ENCODE measurements at regions not wholly inside any gene's neighbourhood (a gene's known extent, or its start where the extent isn't known, plus 50 kb on each side); places are given as distances from the start of the nearest gene placed in this dataset.

DNA sequence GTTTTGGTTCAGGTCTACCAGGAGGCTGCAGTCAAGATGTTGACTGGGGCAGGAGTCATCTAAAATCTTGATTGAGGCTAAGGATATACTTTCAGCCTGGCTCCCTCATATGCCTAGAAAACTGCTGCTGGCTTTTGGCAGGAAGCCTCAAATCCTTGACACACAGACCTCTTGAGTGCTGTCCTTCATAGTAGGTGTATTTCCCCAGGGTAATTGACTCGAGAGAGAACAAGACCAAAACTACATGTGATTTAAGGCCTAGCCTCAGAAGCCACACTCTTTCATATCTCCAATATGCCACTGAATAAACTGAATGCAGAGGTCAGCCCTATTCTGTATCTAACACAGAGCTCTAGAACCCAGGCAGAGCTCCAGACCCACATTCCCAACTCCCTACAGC lies 402.3 kb upstream of the ADAMTS16 start:
- TF ChIP-seq SP1 (IDR thresholded peaks at IDR 0.05) (no peak), FOXM1 (IDR thresholded peaks at IDR 0.05; ENCODE audit: borderline replicate concordance) (no peak), NFRKB (IDR thresholded peaks at IDR 0.05) (no peak), FOXA1 (IDR thresholded peaks at IDR 0.05) (no peak), LEF1 (IDR thresholded peaks at IDR 0.05; ENCODE audit: borderline replicate concordance) (no peak), TARDBP (IDR thresholded peaks at IDR 0.05) (no peak), ZNF384 (IDR thresholded peaks at IDR 0.05) (no peak)
- TF ChIP-seq, protein P1, sequence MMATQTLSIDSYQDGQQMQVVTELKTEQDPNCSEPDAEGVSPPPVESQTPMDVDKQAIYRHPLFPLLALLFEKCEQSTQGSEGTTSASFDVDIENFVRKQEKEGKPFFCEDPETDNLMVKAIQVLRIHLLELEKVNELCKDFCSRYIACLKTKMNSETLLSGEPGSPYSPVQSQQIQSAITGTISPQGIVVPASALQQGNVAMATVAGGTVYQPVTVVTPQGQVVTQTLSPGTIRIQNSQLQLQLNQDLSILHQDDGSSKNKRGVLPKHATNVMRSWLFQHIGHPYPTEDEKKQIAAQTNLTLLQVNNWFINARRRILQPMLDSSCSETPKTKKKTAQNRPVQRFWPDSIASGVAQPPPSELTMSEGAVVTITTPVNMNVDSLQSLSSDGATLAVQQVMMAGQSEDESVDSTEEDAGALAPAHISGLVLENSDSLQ (IDR thresholded peaks at IDR 0.05), result no peak
- POLR2A ChIA-PET, result no interaction called here
- CTCF ChIA-PET, result no interaction called here
- DNase-seq (ENCODE audit: extremely low spot score), result no peak

DNA sequence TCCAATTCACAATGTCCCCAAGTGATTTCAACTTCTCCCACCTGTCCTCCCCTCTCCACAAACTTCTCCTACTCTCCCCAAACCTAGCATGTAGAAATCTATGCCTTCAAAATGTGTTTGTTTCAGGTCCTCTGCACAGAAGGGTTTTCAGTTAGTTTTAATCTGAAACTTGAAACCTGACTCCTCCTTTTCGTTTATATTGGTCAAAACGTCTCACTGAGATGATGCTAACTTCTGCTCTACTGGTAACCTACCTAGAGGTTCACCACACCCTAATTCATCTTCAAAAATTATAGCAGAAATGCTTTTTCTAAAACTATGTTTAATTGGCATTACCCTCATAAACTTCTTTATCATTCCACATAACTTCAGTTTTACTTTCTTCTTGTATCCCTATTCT lies 401.8 kb upstream of the ADAMTS16 start:
- TF ChIP-seq FOXA1 (IDR thresholded peaks at IDR 0.05) (no peak), SUZ12 (IDR thresholded peaks at IDR 0.05) (no peak), CTBP1 (IDR thresholded peaks at IDR 0.05; ENCODE audit: borderline replicate concordance) (no peak), LEF1 (IDR thresholded peaks at IDR 0.05; ENCODE audit: borderline replicate concordance) (no peak), ZNF384 (IDR thresholded peaks at IDR 0.05) (no peak), NFRKB (IDR thresholded peaks at IDR 0.05) (no peak), ELF4 (IDR thresholded peaks at IDR 0.05) (no peak), HDGF (IDR thresholded peaks at IDR 0.05; ENCODE audit: borderline replicate concordance) (no peak), ARNT (IDR thresholded peaks at IDR 0.05) (no peak)
- TF ChIP-seq, protein P1 (IDR thresholded peaks at IDR 0.05), result no peak
- ChIA-PET CTCF (no interaction called here), POLR2A (no interaction called here)
- DNase-seq (ENCODE audit: extremely low spot score), result no peak

DNA sequence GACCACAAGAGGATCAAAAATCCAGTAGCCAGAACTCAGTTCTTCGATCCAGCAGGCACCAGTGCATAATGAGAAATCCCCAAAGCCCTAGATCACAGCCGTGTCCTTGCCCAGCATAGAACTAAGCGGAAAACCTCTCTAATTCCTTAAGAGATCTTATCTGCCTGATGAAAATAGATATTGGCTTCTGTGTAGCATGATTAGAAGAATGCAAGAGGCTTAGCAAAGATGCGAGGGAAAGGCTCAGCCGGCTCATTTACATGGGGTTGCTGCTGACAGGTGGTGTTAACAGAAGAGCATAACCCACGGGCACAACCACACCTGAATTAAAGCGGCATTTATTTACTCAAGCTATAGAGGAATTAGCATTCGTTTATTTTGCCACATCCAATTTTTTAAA lies 400.0 kb upstream of the ADAMTS16 start:
- TF ChIP-seq FOXA1 (IDR thresholded peaks at IDR 0.05), result no peak
- no peak for TF ChIP-seq FOXM1 (IDR thresholded peaks at IDR 0.05; ENCODE audit: borderline replicate concordance)
- no peak for TF ChIP-seq HDGF (IDR thresholded peaks at IDR 0.05; ENCODE audit: borderline replicate concordance)
- CTCF ChIA-PET, result no interaction called here
- DNase-seq (ENCODE audit: extremely low spot score), result no peak
- POLR2A ChIA-PET, result no interaction called here

GRCh38 chr5:4758550-4758949 lies 381.6 kb upstream of the ADAMTS16 start:
- POLR2A ChIA-PET, result no interaction called here
- TF ChIP-seq ELF4 (IDR thresholded peaks at IDR 0.05), result no peak
- TF ChIP-seq L3MBTL2 (conservative IDR thresholded peaks at IDR 0.05), result no peak
- no peak for TF ChIP-seq SUZ12 (IDR thresholded peaks at IDR 0.05)
- TF ChIP-seq, protein P1 (IDR thresholded peaks at IDR 0.05), result no peak
- no peak for TF ChIP-seq FOXK2 (IDR thresholded peaks at IDR 0.05)
- no peak for TF ChIP-seq BHLHE40 (IDR thresholded peaks at IDR 0.05; ENCODE audit: borderline replicate concordance)
- TF ChIP-seq HDGF (IDR thresholded peaks at IDR 0.05; ENCODE audit: borderline replicate concordance), result no peak
- no peak for TF ChIP-seq CTBP1 (IDR thresholded peaks at IDR 0.05; ENCODE audit: borderline replicate concordance)
- TF ChIP-seq FOXM1 (IDR thresholded peaks at IDR 0.05; ENCODE audit: borderline replicate concordance), result no peak
- no peak for TF ChIP-seq ARNT (IDR thresholded peaks at IDR 0.05)
- TF ChIP-seq TARDBP (IDR thresholded peaks at IDR 0.05), result no peak
- no peak for TF ChIP-seq FOXA1 (IDR thresholded peaks at IDR 0.05)
- TF ChIP-seq LEF1 (IDR thresholded peaks at IDR 0.05; ENCODE audit: borderline replicate concordance), result no peak
- no peak for TF ChIP-seq NFRKB (IDR thresholded peaks at IDR 0.05)
- TF ChIP-seq SP1 (IDR thresholded peaks at IDR 0.05), result no peak
- CTCF ChIA-PET, result no interaction called here
- DNase-seq (ENCODE audit: extremely low spot score), result no peak

GRCh38 chr5:4758996-4759395 lies 381.1 kb upstream of the ADAMTS16 start:
- TF ChIP-seq L3MBTL2 (conservative IDR thresholded peaks at IDR 0.05), result no peak
- no peak for TF ChIP-seq CTBP1 (IDR thresholded peaks at IDR 0.05; ENCODE audit: borderline replicate concordance)
- no peak for TF ChIP-seq FOXA1 (IDR thresholded peaks at IDR 0.05)
- no peak for TF ChIP-seq BHLHE40 (IDR thresholded peaks at IDR 0.05; ENCODE audit: borderline replicate concordance)
- no peak for TF ChIP-seq FOXK2 (IDR thresholded peaks at IDR 0.05)
- no peak for TF ChIP-seq HDGF (IDR thresholded peaks at IDR 0.05; ENCODE audit: borderline replicate concordance)
- TF ChIP-seq NFRKB (IDR thresholded peaks at IDR 0.05), result no peak
- ChIA-PET POLR2A (no interaction called here), CTCF (no interaction called here)
- DNase-seq (ENCODE audit: extremely low spot score), result no peak

GRCh38 chr5:4762316-4762715 lies 377.8 kb upstream of the ADAMTS16 start:
- no peak for TF ChIP-seq ELF4 (IDR thresholded peaks at IDR 0.05)
- TF ChIP-seq SP1 (IDR thresholded peaks at IDR 0.05), result no peak
- TF ChIP-seq, protein P1 (IDR thresholded peaks at IDR 0.05), result no peak
- no peak for TF ChIP-seq FOXM1 (IDR thresholded peaks at IDR 0.05; ENCODE audit: borderline replicate concordance)
- no peak for TF ChIP-seq FOXK2 (IDR thresholded peaks at IDR 0.05)
- no peak for TF ChIP-seq BHLHE40 (IDR thresholded peaks at IDR 0.05; ENCODE audit: borderline replicate concordance)
- TF ChIP-seq CTBP1 (IDR thresholded peaks at IDR 0.05; ENCODE audit: borderline replicate concordance), result no peak
- TF ChIP-seq ZNF384 (IDR thresholded peaks at IDR 0.05), result no peak
- TF ChIP-seq L3MBTL2 (conservative IDR thresholded peaks at IDR 0.05), result no peak
- TF ChIP-seq FOXA1 (IDR thresholded peaks at IDR 0.05), result no peak
- no peak for TF ChIP-seq NFRKB (IDR thresholded peaks at IDR 0.05)
- no peak for TF ChIP-seq TARDBP (IDR thresholded peaks at IDR 0.05)
- TF ChIP-seq LEF1 (IDR thresholded peaks at IDR 0.05; ENCODE audit: borderline replicate concordance), result no peak
- TF ChIP-seq ARNT (IDR thresholded peaks at IDR 0.05), result no peak
- no peak for TF ChIP-seq HDGF (IDR thresholded peaks at IDR 0.05; ENCODE audit: borderline replicate concordance)
- no peak for TF ChIP-seq SUZ12 (IDR thresholded peaks at IDR 0.05)
- DNase-seq (ENCODE audit: extremely low spot score), result no peak
- POLR2A ChIA-PET, result no interaction called here

More at GRCh38 chr5:4762316-4762715, 377.8 kb upstream of the ADAMTS16 start:
- CTCF ChIA-PET, result no interaction called here

Data from HEK293T (cell line).